Astrocyte of the cerebellum (primary cell): ENCODE measurements at regions not wholly inside any gene's neighbourhood (a gene's known extent, or its start where the extent isn't known, plus 50 kb on each side); places are given as distances from the start of the nearest gene placed in this dataset.

Source experiments
- DNase-seq: peaks from one replicate; pipeline ENCODE4 v3.0.0-alpha.2; 2011; ENCODE audit warnings: low read depth
- H3K4me3 ChIP-seq: 2 replicates; pipeline ENCODE4 v1.5.1; 2011; ENCODE audit warnings: mild to moderate bottlenecking, low read depth, low read length, moderate library complexity
- CTCF ChIP-seq: IDR thresholded peaks from 2 replicates; pipeline ENCODE4 v1.5.1; 2012; ENCODE audit warnings: low read length, low read depth, moderate library complexity, mild to moderate bottlenecking; ENCODE audit errors: missing control alignments
- in situ Hi-C: cut with HindIII; loops from 2 replicates; pipeline ENCODE4 v1.10.0; 2017; ENCODE audit warnings: low sequenced_read_pairs

GRCh38 chrX:97691901-97692455 lies 808.3 kb downstream of the RPA4 start:
- no peak for TF ChIP-seq CTCF

GRCh38 chrX:97692575-97692974 lies 808.9 kb downstream of the RPA4 start:
- in situ Hi-C loops: no loop called here
- DNase-seq: no peak
- TF ChIP-seq CTCF: no peak
- no peak overlapping the region for H3K4me3 ChIP-seq

More at GRCh38 chrX:97691901-97692455, 808.3 kb downstream of the RPA4 start:
- in situ Hi-C loops: no loop called here
- DNase-seq: no peak
- H3K4me3 ChIP-seq: no peak overlapping the region

GRCh38 chrX:97700547-97700946 lies 816.8 kb downstream of the RPA4 start:
- no peak for TF ChIP-seq CTCF
- H3K4me3 ChIP-seq: no peak overlapping the region
- in situ Hi-C loops: no loop called here

GRCh38 chrX:97704474-97704873 lies 820.8 kb downstream of the RPA4 start:
- no peak for DNase-seq
- H3K4me3 ChIP-seq: no peak overlapping the region
- no peak for TF ChIP-seq CTCF
- in situ Hi-C loops: no loop called here

More at GRCh38 chrX:97700547-97700946, 816.8 kb downstream of the RPA4 start:
- DNase-seq: no peak

GRCh38 chrX:97704881-97705280 lies 821.2 kb downstream of the RPA4 start:
- in situ Hi-C loops: no loop called here
- no peak for TF ChIP-seq CTCF
- no peak for DNase-seq
- no peak overlapping the region for H3K4me3 ChIP-seq

GRCh38 chrX:97705936-97706335 lies 822.2 kb downstream of the RPA4 start:
- no peak for TF ChIP-seq CTCF
- in situ Hi-C loops: no loop called here
- no peak for DNase-seq
- no peak overlapping the region for H3K4me3 ChIP-seq
